NCI-H748 (cell line): ENCODE measurements at regions not wholly inside any gene's neighbourhood (a gene's known extent, or its start where the extent isn't known, plus 50 kb on each side); places are given as distances from the start of the nearest gene placed in this dataset.

ENCODE experiments used
- DNase-seq: peaks from one replicate; lab custom pipeline; 2025; ENCODE audit not compliant: unreplicated experiment; lab: John Stamatoyannopoulos, UW

DNA sequence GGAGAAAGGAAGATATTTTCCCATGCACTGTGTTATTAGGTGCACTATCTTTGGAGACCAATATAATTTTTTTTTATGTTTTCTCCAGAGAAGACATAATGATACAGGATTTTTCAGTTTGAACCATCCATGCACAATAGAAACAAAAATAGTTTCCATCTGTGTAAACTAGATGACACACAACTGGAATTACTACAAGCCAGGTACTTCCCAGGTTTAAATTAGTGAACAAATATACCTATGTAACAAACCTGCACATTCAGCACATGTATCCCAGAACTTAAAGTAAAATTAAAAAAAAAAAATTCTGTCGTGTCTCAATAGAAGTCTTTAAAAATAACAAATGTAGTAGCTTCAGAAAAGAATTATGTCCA, 1616.8 kb upstream of the ACVR2A start:
- no peak for DNase-seq

DNA sequence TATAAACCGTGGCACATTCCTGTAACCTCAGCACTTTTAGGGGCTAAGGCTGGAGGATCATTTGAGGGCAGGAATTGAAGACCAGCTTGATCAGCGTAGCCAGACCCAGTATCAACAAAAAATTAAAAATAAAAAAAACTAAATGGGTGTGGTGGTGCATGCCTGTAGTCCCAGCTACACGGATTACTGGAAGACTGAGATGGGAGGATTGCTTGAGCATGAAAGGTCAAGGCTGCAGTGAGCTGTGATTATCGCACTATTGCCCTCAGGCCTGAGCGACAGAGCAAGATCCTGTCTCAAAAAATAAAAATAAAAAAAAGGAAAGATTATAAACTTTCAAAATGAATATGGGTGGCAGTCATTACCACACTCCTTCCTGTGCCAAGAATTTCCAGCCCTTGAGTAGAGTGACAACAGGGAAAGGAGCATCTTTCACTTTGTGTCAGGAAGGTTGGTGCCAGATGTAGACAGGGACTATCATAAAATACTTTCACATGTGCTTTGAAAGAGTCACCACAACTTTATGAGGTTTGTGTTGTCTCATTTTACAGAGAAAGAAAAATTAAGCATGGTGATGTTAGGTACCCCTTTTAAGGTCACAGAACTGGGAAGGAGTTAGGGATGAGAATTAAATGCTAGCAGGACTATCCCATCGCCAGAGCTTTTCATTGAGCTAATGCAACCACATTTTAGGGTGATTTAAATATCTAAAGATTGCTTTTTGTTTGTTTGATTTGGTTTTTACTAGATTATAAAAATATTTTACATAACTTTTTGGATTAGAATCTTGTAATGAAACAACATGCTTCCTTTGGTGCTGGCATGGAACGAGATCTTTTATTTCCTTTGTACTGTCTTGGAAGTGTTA, 1617.4 kb upstream of the ACVR2A start:
- DNase-seq = no peak

DNA sequence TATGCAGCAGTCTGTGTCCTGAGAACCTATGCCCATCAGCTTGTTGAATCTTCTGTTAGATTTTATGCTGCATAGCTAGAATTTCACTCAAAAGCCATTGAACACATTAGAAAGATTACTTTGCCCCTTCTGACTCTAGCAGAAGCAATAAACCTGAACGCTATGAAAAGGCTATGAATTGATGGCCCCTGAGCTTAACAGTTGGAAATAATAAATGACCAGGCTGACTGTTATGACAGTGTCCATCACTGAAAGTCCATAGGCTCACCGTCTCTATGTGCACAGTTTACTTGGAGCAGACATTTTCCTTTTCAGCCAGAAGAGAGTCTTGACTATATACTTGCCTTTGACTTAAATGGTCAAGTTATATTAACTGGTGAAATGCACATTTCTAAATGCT, 1618.8 kb upstream of the ACVR2A start:
- no peak for DNase-seq

DNA sequence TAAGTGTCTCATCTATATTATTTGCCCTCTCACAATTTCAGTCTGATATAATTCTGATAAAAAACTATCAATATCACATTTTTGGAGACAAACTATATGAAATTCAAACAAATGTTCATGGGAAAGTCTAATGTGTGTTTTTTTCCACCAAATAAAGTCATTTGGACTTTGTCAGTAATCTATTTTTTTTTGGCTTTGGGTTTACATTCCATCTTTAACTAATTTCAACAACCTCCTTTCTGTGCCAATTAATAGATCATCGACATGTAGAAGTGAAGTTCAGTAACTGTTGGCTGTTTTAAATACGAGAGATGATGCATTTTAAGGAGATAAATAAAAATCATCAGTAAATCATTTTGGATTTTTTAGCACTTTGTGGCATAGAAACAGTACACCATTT, 1623.0 kb upstream of the ACVR2A start:
- DNase-seq = no peak

DNA sequence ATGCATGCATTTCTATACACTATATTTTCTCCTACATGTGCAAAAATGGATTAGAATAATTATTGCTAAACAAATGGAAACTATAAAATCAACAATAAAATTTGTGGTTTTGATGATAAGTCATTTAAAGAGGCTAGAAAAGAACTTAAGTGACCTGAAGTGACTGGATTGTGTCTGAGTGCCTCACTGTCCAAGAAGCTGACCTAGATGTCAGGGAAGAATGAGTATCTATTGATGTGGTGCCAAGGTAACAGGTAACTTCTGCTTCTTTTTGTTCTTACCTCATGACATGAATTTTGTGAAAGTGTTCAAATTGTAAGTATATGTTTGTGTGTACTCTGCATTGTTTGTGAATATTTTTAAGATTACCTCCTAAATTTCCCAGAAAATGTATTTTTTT, 1623.9 kb upstream of the ACVR2A start:
- no peak for DNase-seq

DNA sequence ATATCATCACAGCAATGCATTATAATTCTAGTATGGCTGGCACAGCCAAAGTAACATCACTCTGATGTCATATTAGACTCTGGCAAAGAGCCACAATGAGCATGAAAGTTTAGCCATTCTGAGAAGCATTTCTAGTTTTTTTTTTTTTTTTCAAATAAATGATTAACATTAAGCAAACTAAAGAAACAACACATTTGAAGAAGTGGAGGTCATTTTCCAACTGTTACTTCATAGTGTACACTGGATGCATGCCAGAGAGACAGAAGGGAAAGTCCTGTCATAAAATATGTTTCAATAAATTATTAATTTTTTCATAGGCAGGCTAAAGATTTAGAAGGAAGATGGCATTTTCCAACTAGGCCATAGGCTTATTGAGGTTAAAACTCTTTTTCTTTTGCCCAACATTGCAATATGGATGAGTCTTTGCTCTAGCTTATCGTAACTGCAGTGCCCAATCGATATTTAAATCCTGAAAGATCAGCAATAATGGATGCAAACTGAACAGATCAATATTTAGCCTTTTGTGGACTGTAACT, 1630.4 kb upstream of the ACVR2A start:
- no peak for DNase-seq

DNA sequence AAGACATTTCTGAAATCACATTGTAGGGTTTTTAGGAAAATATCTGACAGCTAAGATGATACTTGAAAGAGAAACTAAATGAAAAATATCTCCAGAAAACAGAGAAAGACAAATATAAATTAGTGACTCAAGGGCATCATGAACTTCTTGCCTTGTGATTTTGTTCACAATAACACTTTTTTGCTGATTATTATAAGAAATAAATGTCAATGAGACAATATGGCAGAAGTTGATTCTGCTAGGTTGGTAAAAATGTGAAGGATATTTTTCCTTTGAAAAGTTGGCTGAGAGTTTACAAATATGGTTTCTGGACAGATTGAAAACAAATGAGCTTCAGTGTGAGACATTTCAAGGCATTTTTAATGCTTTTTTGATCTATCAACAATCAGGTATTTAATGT, 1631.2 kb upstream of the ACVR2A start:
- no peak for DNase-seq

DNA sequence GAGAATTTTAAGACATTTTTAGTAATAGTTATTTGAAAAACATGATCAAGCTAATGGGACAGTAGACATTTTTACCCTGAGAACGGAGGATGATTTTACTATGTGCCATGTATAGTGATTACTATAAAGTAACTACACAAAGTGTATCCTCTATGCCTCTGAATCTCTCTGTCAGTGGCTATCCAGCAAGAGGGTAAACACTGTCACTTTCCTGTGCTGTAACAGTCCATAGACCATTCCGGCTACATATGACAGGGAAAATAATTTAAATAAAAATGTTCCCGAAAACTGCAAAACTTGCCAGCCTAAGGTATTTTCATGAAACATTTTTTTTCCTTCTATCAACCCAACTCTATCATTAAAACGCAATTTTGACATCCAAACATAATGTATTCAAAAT, 1632.2 kb upstream of the ACVR2A start:
- no peak for DNase-seq

DNA sequence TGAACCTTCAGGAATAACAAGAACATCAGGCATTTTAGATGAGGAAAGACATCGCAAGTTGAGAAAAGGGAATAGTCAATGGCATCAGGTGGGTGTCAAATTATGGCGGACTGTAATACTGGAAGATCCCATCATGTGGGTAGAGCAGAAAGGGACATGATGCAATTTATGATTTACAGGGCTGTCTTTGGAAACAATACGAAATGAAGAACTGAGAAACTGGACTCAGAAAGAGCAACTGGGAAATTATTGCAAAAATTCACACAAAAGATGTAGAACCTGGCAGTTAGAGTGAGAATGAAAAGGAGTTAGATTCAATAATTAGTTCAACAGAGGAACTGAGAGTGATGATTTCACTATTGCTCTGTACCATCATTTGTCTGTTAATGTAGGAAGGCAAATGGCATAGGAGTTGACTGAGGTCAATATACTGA, 1635.0 kb upstream of the ACVR2A start:
- no peak for DNase-seq

DNA sequence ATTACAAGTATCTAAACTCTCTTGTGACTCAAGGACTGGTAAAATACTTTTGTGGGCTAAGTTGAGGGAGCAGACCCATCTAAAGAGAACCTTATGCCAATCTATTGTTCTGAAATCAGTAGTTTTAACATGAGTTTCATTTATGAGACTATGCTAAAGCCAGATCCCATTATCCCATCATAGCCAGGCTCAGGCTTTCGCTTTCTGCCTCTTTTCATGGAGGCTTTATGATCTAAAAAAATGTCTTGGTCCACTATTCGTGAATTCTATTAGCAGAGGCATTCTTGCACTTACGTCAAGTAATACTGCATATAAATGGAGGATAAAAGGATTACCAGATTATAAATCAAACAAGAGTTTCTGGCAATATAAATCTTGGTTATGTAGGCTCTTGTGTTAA, 1636.9 kb upstream of the ACVR2A start:
- no peak for DNase-seq

DNA sequence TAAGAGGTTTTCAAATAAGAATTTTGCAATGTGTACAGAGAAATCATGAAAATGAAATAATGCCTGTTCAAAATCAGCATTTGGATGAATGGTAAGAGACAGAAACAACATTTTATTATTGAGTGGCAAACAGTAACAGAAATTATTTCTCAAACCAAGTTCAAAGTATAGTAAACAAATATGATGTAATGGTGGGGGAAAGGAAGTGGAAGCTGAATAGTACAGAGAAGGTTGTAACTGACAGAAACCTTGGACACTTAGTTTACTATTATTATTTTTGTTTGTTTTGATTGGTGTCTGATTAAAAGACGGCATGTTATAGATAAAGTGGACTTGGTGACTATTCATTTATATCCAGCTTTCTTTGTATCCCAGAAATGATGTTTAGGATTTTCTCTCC, 1637.4 kb upstream of the ACVR2A start:
- no peak for DNase-seq

DNA sequence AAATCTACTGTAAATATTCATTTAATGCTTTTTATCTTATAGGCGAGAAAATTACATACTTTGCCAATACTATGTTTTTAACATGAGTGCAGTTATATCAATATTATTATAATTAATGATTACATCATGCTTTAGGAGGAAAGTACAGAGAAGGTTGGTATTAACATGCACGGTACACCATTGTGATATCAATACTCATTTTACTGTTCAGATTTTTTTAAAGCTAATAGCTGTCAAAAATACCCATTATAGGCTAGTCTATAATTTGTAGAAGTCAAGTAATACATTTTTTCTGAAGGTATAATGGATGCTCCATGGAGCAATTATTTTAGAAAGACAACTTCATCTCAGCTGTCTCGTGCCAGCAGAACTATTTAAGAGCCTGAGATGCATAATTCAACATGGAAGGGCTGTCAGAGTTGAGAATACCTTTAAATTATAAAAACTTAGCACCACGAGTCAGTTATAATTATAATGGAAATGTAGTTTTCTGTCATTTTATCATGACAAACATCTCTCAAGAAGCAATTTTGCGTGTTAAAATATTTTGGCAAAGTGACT, 1641.7 kb upstream of the ACVR2A start:
- no peak for DNase-seq

DNA sequence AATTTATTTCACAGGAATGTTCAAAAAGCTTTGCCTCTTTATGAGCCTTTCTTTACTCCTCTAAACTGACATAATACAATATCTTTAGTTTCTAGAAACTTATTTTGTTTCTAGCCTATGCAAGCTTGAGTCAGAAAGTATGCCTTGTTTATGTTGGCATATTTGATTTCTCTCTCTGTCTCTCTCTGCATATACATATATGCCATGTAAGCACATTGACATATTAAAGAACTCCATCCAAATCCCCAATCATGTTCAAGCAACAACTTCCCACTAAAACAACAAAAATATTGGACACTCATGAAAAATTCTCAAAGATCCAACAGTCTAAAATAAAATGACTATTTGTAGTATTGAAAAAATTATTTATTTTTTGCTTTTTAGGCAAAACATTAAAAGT, 1651.2 kb upstream of the ACVR2A start:
- no peak for DNase-seq

DNA sequence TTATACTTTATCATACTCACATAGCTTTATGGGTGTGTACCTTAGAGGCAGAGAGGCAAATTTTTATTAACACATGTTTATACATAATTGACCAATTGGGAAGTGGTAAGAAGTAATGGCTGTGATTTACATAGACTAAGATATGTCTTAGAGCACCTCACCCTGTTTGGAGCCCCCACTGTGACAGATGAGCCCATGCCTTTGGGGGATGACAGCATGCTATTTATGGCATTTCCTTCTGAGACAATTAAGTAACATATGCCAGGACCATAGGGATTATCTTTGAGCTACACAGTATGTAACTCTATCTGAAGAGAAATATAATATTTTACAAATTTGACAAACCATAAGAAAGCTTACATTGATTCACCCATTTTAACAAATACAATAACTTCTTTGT, 1655.3 kb upstream of the ACVR2A start:
- DNase-seq = no peak

DNA sequence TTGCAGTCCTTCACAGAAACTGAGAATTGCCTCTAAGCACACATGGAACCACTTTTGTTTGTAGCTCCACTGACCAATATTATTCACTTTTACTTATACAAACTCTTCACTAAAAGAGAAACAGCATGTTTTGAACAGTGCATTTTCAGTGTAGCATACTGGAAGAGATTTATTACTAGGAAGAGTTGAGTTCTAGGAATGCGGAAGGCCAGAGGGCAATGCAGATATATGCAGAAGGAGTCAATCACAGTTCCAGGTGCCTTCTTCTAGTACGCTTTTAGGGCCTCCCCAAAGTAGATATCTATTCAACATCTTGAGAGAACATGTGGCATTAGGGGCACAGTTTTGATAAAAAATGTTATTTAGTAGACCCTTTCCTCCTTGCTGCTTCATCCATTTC, 1654.0 kb upstream of the ZEB2 start:
- DNase-seq = no peak

DNA sequence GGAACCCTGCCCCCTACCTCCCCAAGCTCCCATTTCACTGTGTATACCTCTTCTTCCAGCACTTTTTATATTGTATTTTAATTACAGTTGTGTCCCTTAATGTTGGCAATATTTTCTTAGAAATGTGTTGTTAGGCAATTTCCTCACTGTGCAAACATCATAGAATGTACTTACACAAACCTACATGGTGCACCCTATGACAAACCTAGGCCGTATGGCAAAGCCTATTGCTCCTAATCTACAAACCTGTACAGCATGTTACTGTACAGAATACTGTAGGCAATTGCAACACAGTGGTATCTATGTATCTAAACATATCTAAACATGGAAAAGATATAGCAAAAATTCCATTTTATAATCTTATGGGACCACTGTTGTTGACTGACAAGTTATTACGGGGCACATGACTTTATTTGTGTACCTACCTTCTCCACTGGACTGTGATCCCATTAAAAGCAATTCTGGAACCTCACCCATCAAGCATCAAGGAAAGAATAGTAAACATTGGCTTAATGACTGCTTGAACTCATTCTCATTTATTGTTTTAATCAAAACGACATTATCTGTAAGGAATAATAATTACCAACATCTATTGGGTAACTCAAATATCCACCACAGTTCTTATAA, 1641.5 kb upstream of the ZEB2 start:
- peak; percentile 52 for DNase-seq

DNA sequence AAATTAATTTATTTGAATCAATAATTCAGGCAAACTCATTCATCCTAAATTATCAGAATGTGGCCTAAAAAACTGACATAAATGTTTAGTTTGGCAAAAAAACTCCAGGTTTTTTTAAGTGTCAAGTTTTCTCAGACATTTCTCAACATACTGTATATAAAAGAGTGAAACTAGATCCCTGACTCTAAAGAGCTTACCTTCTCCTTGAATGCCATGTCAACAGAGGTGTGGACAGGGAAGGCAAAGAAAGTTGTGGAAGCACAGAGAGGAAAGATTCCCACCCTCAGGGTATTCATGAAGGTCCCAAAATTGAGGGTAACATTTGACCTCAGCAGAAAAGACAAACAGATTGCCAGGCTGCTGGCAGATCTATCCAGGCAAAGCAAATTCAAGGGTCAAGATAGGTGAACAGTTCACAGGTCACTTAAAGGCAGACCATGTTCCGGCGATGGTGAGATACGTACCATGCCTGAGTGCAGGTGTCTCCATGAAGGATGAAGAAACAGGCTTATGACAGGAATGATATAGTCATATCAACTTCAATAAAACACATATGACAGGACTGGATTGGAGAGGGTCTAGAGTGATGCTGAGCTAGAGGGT, 1638.3 kb upstream of the ZEB2 start:
- DNase-seq = no peak

DNA sequence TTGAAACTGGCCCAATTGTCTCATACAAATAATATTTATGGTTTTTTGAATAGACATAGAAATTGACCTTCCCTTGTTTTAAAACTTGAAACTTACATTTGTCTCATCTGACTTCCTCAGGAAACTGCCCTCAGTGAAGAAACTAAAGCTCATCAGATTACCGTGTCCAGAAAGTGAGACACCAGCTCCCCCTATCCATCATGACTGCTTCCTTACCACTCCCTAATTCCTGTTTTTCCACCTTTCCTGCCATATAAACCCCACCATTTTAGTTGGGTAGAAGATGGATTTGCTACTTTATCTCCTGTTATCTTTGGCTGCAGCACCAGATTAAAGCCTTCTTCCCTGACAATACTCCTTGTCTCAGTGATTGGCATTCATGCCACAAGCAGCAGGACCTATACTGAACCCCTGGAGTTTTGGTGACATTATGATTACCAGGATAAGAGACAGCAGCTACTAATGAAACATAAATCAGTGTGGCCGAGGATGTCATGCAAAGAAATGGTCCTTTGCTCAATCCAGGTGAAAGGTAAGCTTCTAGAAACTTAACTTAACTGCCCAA, 1627.6 kb upstream of the ZEB2 start:
- DNase-seq = peak; percentile 7

DNA sequence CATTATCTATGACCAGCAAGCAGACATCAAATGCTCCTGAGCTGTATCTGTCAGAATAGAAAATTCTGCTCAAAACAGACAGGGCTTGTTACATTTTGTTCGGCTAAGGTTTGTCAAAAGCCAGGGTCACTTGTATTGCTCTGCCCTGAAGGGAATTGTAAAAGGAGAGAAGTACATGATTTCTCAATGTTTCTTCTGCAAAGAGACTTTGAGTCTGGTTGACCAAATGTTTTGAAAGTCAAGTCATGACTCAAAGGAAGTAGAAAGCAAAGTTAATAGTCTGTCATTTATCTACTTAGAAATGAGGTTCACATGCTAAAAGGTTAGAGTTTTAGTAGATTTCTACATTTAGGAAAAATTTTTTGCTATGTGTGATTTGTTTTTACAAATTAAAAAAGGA, 1624.1 kb upstream of the ZEB2 start:
- DNase-seq = no peak

DNA sequence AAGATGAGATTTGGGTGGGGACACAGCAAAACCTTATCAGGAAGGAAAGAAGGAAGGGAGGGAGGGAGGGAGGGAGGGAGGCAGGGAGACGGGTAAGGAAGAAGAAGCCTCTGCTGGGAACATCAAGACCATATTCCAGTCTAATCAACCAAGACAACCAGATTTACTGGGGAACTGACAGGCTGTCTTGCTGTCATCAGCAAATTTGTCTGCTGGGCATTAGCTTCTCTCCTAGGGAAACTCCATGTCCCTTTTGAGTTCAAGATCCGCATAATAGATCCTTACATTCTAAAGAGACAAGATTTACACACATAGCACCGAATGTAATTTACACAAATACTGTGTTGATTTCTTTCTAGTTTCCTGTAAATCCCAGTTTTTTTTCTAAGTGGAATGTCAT, 1618.9 kb upstream of the ZEB2 start:
- no peak for DNase-seq

DNA sequence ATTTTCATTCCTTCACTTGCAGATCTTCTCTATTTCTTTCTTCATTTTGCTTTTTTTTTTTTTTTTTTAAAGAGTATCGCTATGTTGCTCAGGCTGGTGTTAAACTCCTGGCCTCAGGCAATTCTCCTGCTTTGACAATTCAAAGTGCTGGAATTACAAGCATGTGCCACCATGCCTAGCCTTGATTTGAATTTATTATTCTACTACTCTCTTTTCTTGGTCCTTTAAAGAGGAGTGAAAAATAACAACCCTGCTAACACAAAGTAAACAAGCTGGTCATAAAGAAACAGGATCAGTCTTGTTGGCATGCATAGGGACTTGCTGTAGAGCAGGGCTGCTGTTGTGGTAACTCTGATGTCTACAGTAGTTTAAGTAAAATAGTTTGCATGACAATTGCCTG, 1615.3 kb upstream of the ZEB2 start:
- DNase-seq = no peak

DNA sequence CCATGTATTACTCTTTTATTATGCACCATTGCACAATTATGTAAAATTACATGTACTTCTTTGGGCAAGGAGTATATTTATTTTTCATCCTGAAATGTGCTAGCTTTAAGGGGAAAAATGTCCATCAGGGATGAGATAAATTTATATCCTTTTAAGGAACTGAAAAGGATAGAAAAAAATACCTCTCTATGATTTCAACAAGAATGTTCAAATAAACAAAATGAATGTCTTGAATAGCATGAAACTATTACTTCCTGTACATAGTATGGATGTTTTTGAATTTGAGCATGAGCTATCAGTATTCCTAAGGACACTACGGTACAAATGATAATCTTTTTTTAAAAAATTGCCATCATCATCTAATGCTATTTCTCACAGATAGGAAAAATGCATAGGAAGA, 1611.9 kb upstream of the ZEB2 start:
- DNase-seq = no peak
